ENCODE measurements at regions not wholly inside any gene's neighbourhood (a gene's known extent, or its start where the extent isn't known, plus 50 kb on each side); places are given as distances from the start of the nearest gene placed in this dataset.

- H3K4me1 ChIP-seq (ENCODE audit: low read length), result peaks cover 4% of the 10 kb centered on the region
- H3K79me2 ChIP-seq (ENCODE audit: low read length), result no peaks in the 10 kb centered on the region
- no peak overlapping the region for H3K4me2 ChIP-seq (ENCODE audit: low read depth, low read length, poor library complexity, severe bottlenecking)
- DNase-seq, result no peak
- H3K27me3 ChIP-seq (ENCODE audit: low read length), result no peaks in the 10 kb centered on the region
- no peak overlapping the region for H3K9ac ChIP-seq (ENCODE audit: low read length)
- no peak overlapping the region for H3K4me3 ChIP-seq (ENCODE audit: low read length)
- no peak overlapping the region for H2AFZ ChIP-seq (ENCODE audit: low read length)
- H3K9me3 ChIP-seq (ENCODE audit: low read length), result no peaks in the 10 kb centered on the region
- H3K36me3 ChIP-seq (ENCODE audit: insufficient read depth, low read length), result no peaks in the 10 kb centered on the region
- H3K27ac ChIP-seq (ENCODE audit: low read length), result no peak overlapping the region
- H3K9me2 ChIP-seq (replicated peaks; ENCODE audit: insufficient read depth, low read length), result no peaks in the 10 kb centered on the region
- no peaks in the 10 kb centered on the region for H4K20me1 ChIP-seq (ENCODE audit: insufficient read depth, low read depth, low read length)
Observed at GRCh38 chr22:49334449-49334789, 493.3 kb downstream of the BRD1 start.

DNA sequence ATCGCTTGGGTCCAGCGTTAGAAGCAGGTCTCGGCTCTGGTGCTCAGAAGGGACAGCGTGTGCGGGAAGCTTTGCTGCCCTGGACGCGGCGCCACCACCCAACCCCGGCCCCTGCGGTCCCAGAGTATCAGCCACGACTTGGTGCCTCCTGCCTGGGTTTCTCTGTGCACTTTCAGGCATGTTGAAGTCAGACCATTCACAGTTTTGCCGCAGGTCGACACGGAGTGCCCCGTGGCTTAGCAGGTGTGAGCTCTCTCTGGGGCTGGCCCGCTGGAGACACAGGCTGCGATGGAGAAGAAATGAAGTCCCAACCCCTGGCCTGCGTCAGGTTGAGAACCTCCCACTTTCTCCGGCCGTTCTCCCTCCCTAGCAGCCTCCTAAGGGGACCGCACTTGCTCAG, 494.5 kb downstream of the BRD1 start:
- Histone ChIP-seq H3K36me3 (ENCODE audit: insufficient read depth, low read length) (no peaks in the 10 kb centered on the region), H3K79me2 (ENCODE audit: low read length) (no peaks in the 10 kb centered on the region), H3K9me3 (ENCODE audit: low read length) (no peaks in the 10 kb centered on the region), H3K27me3 (ENCODE audit: low read length) (no peaks in the 10 kb centered on the region), H3K4me2 (ENCODE audit: low read depth, low read length, poor library complexity, severe bottlenecking) (no peak overlapping the region), H3K4me3 (ENCODE audit: low read length) (no peak overlapping the region), H3K27ac (ENCODE audit: low read length) (no peak overlapping the region), H3K9me2 (replicated peaks; ENCODE audit: insufficient read depth, low read length) (no peaks in the 10 kb centered on the region), H2AFZ (ENCODE audit: low read length) (no peak overlapping the region), H4K20me1 (ENCODE audit: insufficient read depth, low read depth, low read length) (no peaks in the 10 kb centered on the region), H3K9ac (ENCODE audit: low read length) (no peak overlapping the region), H3K4me1 (ENCODE audit: low read length) (peaks cover 12% of the 10 kb centered on the region)
- DNase-seq, result no peak

DNA sequence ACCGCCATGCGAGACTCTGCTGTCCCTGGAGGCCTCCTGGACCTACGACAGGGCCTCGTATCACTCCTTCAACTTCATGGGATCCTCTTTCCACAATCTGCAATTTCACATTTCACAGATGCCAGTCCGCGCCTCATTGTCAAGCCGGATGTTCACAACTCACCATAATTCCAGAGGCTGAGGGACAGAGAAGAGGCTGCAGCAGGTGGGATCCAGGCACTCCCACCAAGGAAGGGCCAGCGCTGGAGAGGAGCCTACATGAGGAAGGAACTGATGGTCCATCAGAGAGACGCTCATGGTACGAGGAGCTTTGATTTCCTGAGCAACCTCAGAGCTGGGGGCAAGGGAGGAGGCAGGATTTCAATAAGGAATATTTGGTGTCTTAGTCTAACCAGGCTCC, 495.0 kb downstream of the BRD1 start:
- Histone ChIP-seq H3K4me3 (ENCODE audit: low read length) (no peak overlapping the region), H3K9me3 (ENCODE audit: low read length) (no peaks in the 10 kb centered on the region), H3K27me3 (ENCODE audit: low read length) (no peaks in the 10 kb centered on the region), H3K36me3 (ENCODE audit: insufficient read depth, low read length) (no peaks in the 10 kb centered on the region), H3K9ac (ENCODE audit: low read length) (no peak overlapping the region), H3K27ac (ENCODE audit: low read length) (no peak overlapping the region), H2AFZ (ENCODE audit: low read length) (no peak overlapping the region), H3K79me2 (ENCODE audit: low read length) (no peaks in the 10 kb centered on the region), H4K20me1 (ENCODE audit: insufficient read depth, low read depth, low read length) (no peaks in the 10 kb centered on the region), H3K9me2 (replicated peaks; ENCODE audit: insufficient read depth, low read length) (no peaks in the 10 kb centered on the region), H3K4me2 (ENCODE audit: low read depth, low read length, poor library complexity, severe bottlenecking) (no peak overlapping the region), H3K4me1 (ENCODE audit: low read length) (peaks cover 12% of the 10 kb centered on the region)
- DNase-seq, result no peak

DNA sequence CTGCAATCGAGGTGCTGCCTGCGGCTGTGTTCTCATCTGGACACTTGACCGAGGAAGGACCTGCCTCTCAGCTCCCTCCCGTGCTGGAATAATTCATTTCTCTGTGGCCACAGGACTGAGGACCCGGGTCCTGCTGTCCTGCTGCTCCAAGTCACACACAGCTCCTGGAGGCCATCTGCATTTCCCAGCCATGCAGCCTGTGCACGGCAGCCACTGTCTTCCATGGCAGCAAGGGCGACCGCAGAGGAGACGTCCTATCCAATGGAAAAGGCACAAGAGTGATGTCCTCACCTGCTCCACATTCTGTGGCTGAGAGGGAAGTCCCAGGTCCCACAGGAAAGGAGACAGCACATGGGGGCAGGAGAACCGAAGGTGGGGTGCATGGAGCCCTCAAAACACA, 495.8 kb downstream of the BRD1 start:
- no peak overlapping the region for H3K9ac ChIP-seq (ENCODE audit: low read length)

DNA sequence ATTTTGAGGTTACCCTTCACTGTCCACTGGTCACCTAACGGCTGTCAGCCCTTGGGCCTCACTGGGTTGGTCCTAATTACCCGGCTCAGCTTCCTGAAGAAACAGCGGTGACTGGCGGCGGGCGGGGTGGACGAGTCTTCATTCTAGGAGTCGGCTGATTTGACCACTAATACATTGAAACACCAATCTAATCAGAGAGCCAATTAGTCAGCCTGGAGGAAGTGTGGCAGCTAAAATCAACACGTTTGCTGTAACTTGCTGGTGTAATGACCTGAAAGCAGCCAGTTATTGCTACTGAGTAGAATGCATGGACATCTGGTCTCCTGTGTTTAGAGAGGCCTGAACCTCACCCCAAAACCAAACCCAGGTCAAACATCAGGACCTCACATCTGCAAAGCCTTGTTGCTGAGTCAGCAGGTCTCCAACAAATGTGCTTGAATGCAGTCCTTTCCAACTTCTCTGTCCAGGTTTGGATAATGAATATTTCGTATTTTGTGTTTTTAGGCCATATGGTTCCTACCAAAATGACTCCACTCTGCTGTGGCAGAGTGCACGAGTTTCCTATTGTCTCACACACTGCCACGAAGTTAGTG, 496.4 kb downstream of the BRD1 start:
- Histone ChIP-seq H3K4me2 (ENCODE audit: low read depth, low read length, poor library complexity, severe bottlenecking) (no peak overlapping the region), H3K9me3 (ENCODE audit: low read length) (no peaks in the 10 kb centered on the region; the same call in 1 of the 2 replicates), H3K4me1 (ENCODE audit: low read length) (peaks cover 20% of the 10 kb centered on the region), H3K4me3 (ENCODE audit: low read length) (no peak overlapping the region), H3K9ac (ENCODE audit: low read length) (no peak overlapping the region), H3K36me3 (ENCODE audit: insufficient read depth, low read length) (no peaks in the 10 kb centered on the region), H3K9me2 (replicated peaks; ENCODE audit: insufficient read depth, low read length) (no peaks in the 10 kb centered on the region), H2AFZ (ENCODE audit: low read length) (no peak overlapping the region), H3K79me2 (ENCODE audit: low read length) (no peaks in the 10 kb centered on the region), H3K27ac (ENCODE audit: low read length) (no peak overlapping the region), H4K20me1 (ENCODE audit: insufficient read depth, low read depth, low read length) (no peaks in the 10 kb centered on the region), H3K27me3 (ENCODE audit: low read length) (no peaks in the 10 kb centered on the region)
- no peak for DNase-seq

More for the DNA sequence above, 495.8 kb downstream of the BRD1 start:
- Histone ChIP-seq H3K9me3 (ENCODE audit: low read length) (no peaks in the 10 kb centered on the region; the same call in 1 of the 2 replicates), H3K9me2 (replicated peaks; ENCODE audit: insufficient read depth, low read length) (no peaks in the 10 kb centered on the region), H3K4me2 (ENCODE audit: low read depth, low read length, poor library complexity, severe bottlenecking) (no peak overlapping the region), H3K36me3 (ENCODE audit: insufficient read depth, low read length) (no peaks in the 10 kb centered on the region), H2AFZ (ENCODE audit: low read length) (no peak overlapping the region), H3K4me3 (ENCODE audit: low read length) (no peak overlapping the region), H3K79me2 (ENCODE audit: low read length) (no peaks in the 10 kb centered on the region), H3K27ac (ENCODE audit: low read length) (no peak overlapping the region), H3K4me1 (ENCODE audit: low read length) (peaks cover 18% of the 10 kb centered on the region), H3K27me3 (ENCODE audit: low read length) (no peaks in the 10 kb centered on the region), H4K20me1 (ENCODE audit: insufficient read depth, low read depth, low read length) (no peaks in the 10 kb centered on the region)
- DNase-seq, result no peak

DNA sequence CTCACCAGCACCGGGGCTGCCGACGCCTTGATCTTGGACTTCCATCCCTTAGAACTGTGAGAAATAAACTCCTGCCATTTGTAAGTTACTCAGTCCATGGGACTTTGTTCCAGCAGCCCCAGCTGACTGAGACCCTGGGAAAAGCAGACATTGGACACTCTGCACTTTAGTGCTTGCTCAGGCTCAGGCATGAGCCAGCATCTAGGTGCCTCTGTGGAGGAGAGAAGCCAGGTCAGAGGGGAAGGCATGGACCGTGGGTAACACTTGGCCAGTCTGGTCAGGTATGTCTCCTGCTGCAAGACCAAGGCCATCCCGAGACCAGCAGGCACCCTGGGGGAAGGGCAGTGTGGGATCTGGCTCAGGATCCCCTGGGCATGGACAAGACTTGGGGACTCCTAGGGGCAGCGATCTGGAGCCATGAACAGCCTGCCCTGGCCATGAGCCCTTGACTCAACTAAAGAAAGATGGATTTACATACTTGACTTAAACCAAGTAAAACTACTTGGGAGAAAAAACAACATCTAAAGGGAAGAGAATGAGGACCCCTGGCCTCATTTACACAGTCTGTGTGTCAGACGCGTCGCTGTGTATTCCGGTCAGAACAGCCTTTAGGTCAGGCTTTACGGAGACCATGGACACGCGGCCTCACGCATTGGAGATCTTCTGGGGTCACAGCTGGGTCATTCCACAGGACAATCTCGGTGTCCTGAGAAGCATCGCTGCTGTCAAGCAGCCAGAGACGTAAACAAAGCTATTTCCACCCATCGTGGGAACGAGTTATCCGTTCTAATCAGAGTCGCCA, 497.1 kb downstream of the BRD1 start:
- Histone ChIP-seq H4K20me1 (ENCODE audit: insufficient read depth, low read depth, low read length) (no peaks in the 10 kb centered on the region), H3K9me2 (replicated peaks; ENCODE audit: insufficient read depth, low read length) (no peaks in the 10 kb centered on the region), H3K4me2 (ENCODE audit: low read depth, low read length, poor library complexity, severe bottlenecking) (no peak overlapping the region), H3K4me3 (ENCODE audit: low read length) (no peak overlapping the region), H3K36me3 (ENCODE audit: insufficient read depth, low read length) (no peaks in the 10 kb centered on the region), H3K4me1 (ENCODE audit: low read length) (peaks cover 20% of the 10 kb centered on the region), H2AFZ (ENCODE audit: low read length) (no peak overlapping the region), H3K79me2 (ENCODE audit: low read length) (no peaks in the 10 kb centered on the region), H3K27me3 (ENCODE audit: low read length) (no peaks in the 10 kb centered on the region), H3K9ac (ENCODE audit: low read length) (no peak overlapping the region), H3K9me3 (ENCODE audit: low read length) (no peaks in the 10 kb centered on the region; the same call in 1 of the 2 replicates), H3K27ac (ENCODE audit: low read length) (no peak overlapping the region)
- no peak for DNase-seq

GRCh38 chr22:49329636-49330035, 498.0 kb downstream of the BRD1 start:
- H3K9me2 ChIP-seq (replicated peaks; ENCODE audit: insufficient read depth, low read length), result no peaks in the 10 kb centered on the region
- no peaks in the 10 kb centered on the region; the same call in 1 of the 2 replicates for H3K9me3 ChIP-seq (ENCODE audit: low read length)
- H3K27me3 ChIP-seq (ENCODE audit: low read length), result no peaks in the 10 kb centered on the region
- H3K4me3 ChIP-seq (ENCODE audit: low read length), result no peak overlapping the region
- H3K27ac ChIP-seq (ENCODE audit: low read length), result no peak overlapping the region
- H3K4me2 ChIP-seq (ENCODE audit: low read depth, low read length, poor library complexity, severe bottlenecking), result no peak overlapping the region
- H3K79me2 ChIP-seq (ENCODE audit: low read length), result no peaks in the 10 kb centered on the region
- H3K9ac ChIP-seq (ENCODE audit: low read length), result no peak overlapping the region
- no peak overlapping the region for H2AFZ ChIP-seq (ENCODE audit: low read length)
- DNase-seq, result no peak
- H3K36me3 ChIP-seq (ENCODE audit: insufficient read depth, low read length), result no peaks in the 10 kb centered on the region
- H3K4me1 ChIP-seq (ENCODE audit: low read length), result peaks cover 20% of the 10 kb centered on the region
- H4K20me1 ChIP-seq (ENCODE audit: insufficient read depth, low read depth, low read length), result no peaks in the 10 kb centered on the region

DNA sequence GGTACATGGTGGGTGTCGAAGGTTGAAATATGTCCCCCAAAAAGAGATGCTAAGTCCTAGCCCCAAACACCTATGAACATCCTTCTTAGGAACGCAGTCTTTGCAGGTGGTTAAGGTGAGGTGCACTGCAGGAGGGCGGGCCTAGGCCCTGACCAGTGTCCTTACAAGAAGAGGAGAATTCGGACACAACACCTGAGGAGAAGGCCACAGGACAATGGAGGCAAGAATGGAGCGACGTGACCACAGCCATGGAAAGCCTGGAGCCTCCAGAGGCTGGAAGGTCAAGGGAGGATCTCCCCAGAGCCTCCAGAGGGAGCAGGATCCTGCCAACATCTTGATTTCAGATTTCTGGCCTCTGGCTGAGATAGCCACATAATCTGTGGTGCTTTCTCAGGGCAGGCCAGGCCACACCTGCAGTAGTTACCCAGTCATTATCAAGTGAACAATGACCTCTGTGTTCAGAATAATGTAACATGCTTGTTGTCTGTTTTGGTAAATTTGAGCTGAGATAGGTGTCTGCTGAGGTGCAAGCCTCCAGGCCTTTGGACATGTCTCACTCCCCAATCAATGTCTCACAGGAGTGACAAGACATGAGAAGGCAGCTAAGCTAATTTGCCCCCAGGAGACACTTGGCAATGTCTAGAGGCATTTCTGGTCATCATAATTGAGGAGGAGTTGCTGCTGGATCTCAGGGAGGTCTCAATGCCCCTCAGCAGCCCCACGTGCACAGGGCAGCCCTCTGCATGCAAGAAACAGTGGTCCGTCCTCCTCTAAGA, 498.9 kb downstream of the BRD1 start:
- DNase-seq, result no peak
- no peaks in the 10 kb centered on the region for H3K27me3 ChIP-seq (ENCODE audit: low read length)
- no peak overlapping the region for H3K4me2 ChIP-seq (ENCODE audit: low read depth, low read length, poor library complexity, severe bottlenecking)

More for the DNA sequence above, 498.9 kb downstream of the BRD1 start:
- Histone ChIP-seq H3K9ac (ENCODE audit: low read length) (no peak overlapping the region), H4K20me1 (ENCODE audit: insufficient read depth, low read depth, low read length) (no peaks in the 10 kb centered on the region), H2AFZ (ENCODE audit: low read length) (no peak overlapping the region), H3K9me3 (ENCODE audit: low read length) (no peaks in the 10 kb centered on the region; the same call in 1 of the 2 replicates), H3K9me2 (replicated peaks; ENCODE audit: insufficient read depth, low read length) (no peaks in the 10 kb centered on the region), H3K4me3 (ENCODE audit: low read length) (no peak overlapping the region), H3K36me3 (ENCODE audit: insufficient read depth, low read length) (no peaks in the 10 kb centered on the region), H3K79me2 (ENCODE audit: low read length) (no peaks in the 10 kb centered on the region), H3K27ac (ENCODE audit: low read length) (no peak overlapping the region), H3K4me1 (ENCODE audit: low read length) (peaks cover 22% of the 10 kb centered on the region)

Measured in Karpas-422 (cell line).